Liver (tissue), 8 donors: ENCODE measurements at regions not wholly inside any gene's neighbourhood (a gene's known extent, or its start where the extent isn't known, plus 50 kb on each side); places are given as distances from the start of the nearest gene placed in this dataset.

Source experiments
- DNase-seq: peaks from one replicate; pipeline ENCODE4 v3.0.0-alpha.2; 2017; ENCODE audit warnings: low spot score
- H3K27ac ChIP-seq, 2 donors: one replicate each; pipeline ENCODE4 v1.7.0; 2013; ENCODE audit warnings: inconsistent platforms in 2 of 2, low read length in 2 of 2, control low read depth in 1 of 2, low read depth in 1 of 2, mild to moderate bottlenecking in 1 of 2
- H3K27me3 ChIP-seq, 4 donors: one replicate each; pipeline versions ENCODE4 v1.6.1 to v1.7.0; 2013; ENCODE audit warnings: low read length in 3 of 4, inconsistent platforms in 1 of 4, mild to moderate bottlenecking in 1 of 4, moderate library complexity in 1 of 4; ENCODE audit not compliant: control insufficient read depth in 4 of 4, insufficient read depth in 4 of 4
- H3K36me3 ChIP-seq, 4 donors: one replicate each; pipeline versions ENCODE4 v1.6.1 to v1.7.0; 2013; ENCODE audit warnings: low read length in 3 of 4, mild to moderate bottlenecking in 3 of 4, low read depth in 1 of 4, moderate library complexity in 1 of 4; ENCODE audit not compliant: control insufficient read depth in 4 of 4, insufficient read depth in 3 of 4
- H3K4me1 ChIP-seq, 4 donors: one replicate each; pipeline versions ENCODE4 v1.6.1 to v1.7.0; 2013; ENCODE audit warnings: low read length in 3 of 4, mild to moderate bottlenecking in 3 of 4, moderate library complexity in 1 of 4; ENCODE audit not compliant: control insufficient read depth in 4 of 4, insufficient read depth in 4 of 4
- H3K4me3 ChIP-seq, 3 donors: one replicate each; pipeline versions ENCODE4 v1.6.1 to v1.7.0; 2013; ENCODE audit warnings: low read length in 3 of 3, control low read depth in 1 of 3, low read depth in 1 of 3, mild to moderate bottlenecking in 1 of 3
- H3K9ac ChIP-seq, 2 donors: one replicate each; pipeline ENCODE4 v1.7.0; 2013; ENCODE audit warnings: low read length in 2 of 2, mild to moderate bottlenecking in 2 of 2, moderate library complexity in 2 of 2, control low read depth in 1 of 2, low read depth in 1 of 2
- H3K9me3 ChIP-seq, 4 donors: one replicate each; pipeline versions ENCODE4 v1.6.1 to v1.7.0; 2013; ENCODE audit warnings: low read length in 3 of 4; ENCODE audit not compliant: control insufficient read depth in 4 of 4
- ATF3 ChIP-seq: IDR thresholded peaks from 2 replicates; pipeline ENCODE4 v1.6.1; 2016; ENCODE audit warnings: antibody characterized with exemption
- CTCF ChIP-seq: fragments of 150-350 bp; IDR thresholded peaks from 2 replicates; pipeline ENCODE4 v1.5.1; 2017; ENCODE audit warnings: improper control_type of control experiment, low read depth, low read length; ENCODE audit not compliant: missing input control
- EGR1 ChIP-seq, 2 donors: IDR thresholded peaks; 2 replicates each; pipeline ENCODE4 v1.6.1; 2016 to 2018; ENCODE audit warnings: antibody characterized with exemption in 2 of 2, low read depth in 2 of 2
- FOXA2 ChIP-seq: IDR thresholded peaks from 2 replicates; pipeline ENCODE4 v1.6.1; 2016; ENCODE audit warnings: antibody characterized with exemption
- GABPA ChIP-seq, 2 donors: IDR thresholded peaks in 1 of 2; conservative IDR thresholded peaks in 1 of 2; 2 replicates each; pipeline ENCODE4 v1.6.1; 2016; ENCODE audit warnings: antibody characterized with exemption in 2 of 2, mild to moderate bottlenecking in 1 of 2, moderate library complexity in 1 of 2
- HNF4A ChIP-seq, 2 donors: conservative IDR thresholded peaks; 2 replicates each; pipeline ENCODE4 v1.6.1; 2016; ENCODE audit warnings: antibody characterized with exemption in 2 of 2, mild to moderate bottlenecking in 2 of 2
- HNF4G ChIP-seq: IDR thresholded peaks from 2 replicates; pipeline ENCODE4 v1.6.1; 2016; ENCODE audit warnings: antibody characterized with exemption
- JUND ChIP-seq, 2 donors: IDR thresholded peaks; 2 replicates each; pipeline ENCODE4 v1.6.1; 2016; ENCODE audit warnings: antibody characterized with exemption in 2 of 2
- NR2F2 ChIP-seq: IDR thresholded peaks from 2 replicates; pipeline ENCODE4 v1.6.1; 2016; ENCODE audit warnings: antibody characterized with exemption
- RAD21 ChIP-seq, 2 donors: IDR thresholded peaks; 2 replicates each; pipeline ENCODE4 v1.6.1; 2016; ENCODE audit warnings: antibody characterized with exemption in 2 of 2, mild to moderate bottlenecking in 2 of 2
- RXRA ChIP-seq, 2 donors: IDR thresholded peaks; 2 replicates each; pipeline ENCODE4 v1.6.1; 2017 to 2018; ENCODE audit warnings: antibody characterized with exemption in 2 of 2, mild to moderate bottlenecking in 1 of 2
- SP1 ChIP-seq: IDR thresholded peaks from 2 replicates; pipeline ENCODE4 v1.6.1; 2018; ENCODE audit warnings: antibody characterized with exemption, mild to moderate bottlenecking
- TAF1 ChIP-seq: conservative IDR thresholded peaks from 2 replicates; pipeline ENCODE4 v1.6.1; 2016; ENCODE audit warnings: antibody characterized with exemption, mild to moderate bottlenecking
- ZBTB33 ChIP-seq: IDR thresholded peaks from 2 replicates; pipeline ENCODE4 v1.6.1; 2016; ENCODE audit warnings: antibody characterized with exemption
- WGBS: extraction: QIAGEN DNeasy Blood & Tissue Kit; methylation state at CpG from one replicate; pipeline ENCODE4 v1.1.7; 2013; 5-methylcytosine and 5-hydroxymethylcytosine counted together
- TF ChIP-seq, protein P1 (sequence below): IDR thresholded peaks from 2 replicates; pipeline ENCODE4 v1.6.1; 2016; ENCODE audit warnings: antibody characterized with exemption
- donor health status: healthy.
- donor health status: healthy.
- donor health status: healthy.
- donor health status: healthy.
- donor health status: healthy.

DNA sequence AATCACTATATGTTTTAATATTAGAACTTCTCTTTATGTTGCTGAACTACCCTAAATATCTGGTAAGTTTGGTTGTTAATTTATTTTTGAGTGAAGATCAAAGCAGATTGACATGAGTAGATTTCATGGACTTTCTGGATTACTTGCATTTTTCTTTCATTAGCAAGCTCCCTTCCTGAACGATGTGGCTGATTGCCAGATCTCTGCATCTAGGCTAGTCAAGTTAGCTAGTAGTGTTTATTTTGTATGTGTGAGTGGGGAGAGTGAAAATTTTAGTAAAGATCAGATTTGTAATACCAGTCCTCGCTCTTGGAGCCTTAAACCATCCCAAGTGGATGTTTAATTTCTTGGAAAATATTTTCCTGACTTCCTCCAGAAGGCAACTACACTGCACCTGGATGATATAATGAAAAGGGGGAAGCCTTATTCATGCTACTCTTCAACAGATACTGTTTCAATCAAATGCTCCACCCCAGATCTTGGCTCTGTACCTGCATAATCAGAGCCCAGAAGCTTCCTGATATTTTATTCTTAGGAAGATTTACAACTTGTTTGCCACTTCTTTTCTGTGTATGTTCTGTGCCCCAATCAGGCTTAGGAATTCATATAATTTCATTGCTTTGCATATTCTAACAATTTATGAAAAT lies 143.2 kb upstream of the GRIA4 start:
- Histone ChIP-seq H3K27ac (no peak overlapping the region), H3K36me3 (no peaks in the 10 kb centered on the region), H3K4me1 (no peaks in the 10 kb centered on the region), H3K9me3 (no peaks in the 10 kb centered on the region), H3K4me3 (no peak overlapping the region), H3K9ac (no peak overlapping the region), H3K27me3 (no peaks in the 10 kb centered on the region)
- no peak for DNase-seq
- TF ChIP-seq SP1 (no peak), NR2F2 (no peak), FOXA2 (no peak), EGR1 (IDR thresholded peaks at IDR 0.05; ENCODE audit: low read depth in 2 of 2) (no peak), HNF4G (no peak), CTCF (no peak), TAF1 (no peak), JUND (IDR thresholded peaks at IDR 0.05) (no peak), ZBTB33 (no peak), HNF4A (conservative IDR thresholded peaks at IDR 0.05) (no peak), RAD21 (IDR thresholded peaks at IDR 0.05) (no peak), GABPA (IDR thresholded peaks at IDR 0.05 in 1 of 2, conservative IDR thresholded peaks at IDR 0.05 in 1 of 2) (no peak), ATF3 (no peak), RXRA (IDR thresholded peaks at IDR 0.05) (no peak)
- TF ChIP-seq, protein P1, sequence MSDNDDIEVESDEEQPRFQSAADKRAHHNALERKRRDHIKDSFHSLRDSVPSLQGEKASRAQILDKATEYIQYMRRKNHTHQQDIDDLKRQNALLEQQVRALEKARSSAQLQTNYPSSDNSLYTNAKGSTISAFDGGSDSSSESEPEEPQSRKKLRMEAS: no peak
- 47% methylated on average over 2 of the region's 2 CpGs for WGBS

DNA sequence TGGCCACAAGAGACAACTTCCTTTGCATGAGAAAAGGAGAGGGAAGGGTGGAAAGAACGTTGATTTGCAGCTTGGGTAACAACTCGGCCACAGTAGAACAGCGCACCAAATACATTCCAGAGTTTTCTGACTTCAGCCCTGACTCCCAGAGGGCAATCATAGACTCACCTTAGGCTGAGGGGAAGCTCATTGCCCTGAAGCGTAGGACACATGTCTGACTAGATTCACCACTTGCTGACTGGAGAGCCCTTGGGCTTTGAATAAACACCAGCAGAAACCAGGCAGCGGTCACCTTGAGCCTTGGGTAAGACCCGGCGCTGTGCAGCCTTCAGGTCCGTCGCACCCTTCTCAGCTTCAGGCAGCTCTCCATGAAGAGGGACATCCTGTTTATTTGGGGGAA lies 151.8 kb upstream of the GRIA4 start:
- Histone ChIP-seq H3K9me3 (no peaks in the 10 kb centered on the region), H3K9ac (no peak overlapping the region), H3K36me3 (no peaks in the 10 kb centered on the region), H3K4me3 (no peak overlapping the region), H3K27ac (no peak overlapping the region), H3K27me3 (peaks cover 0 to 5% (median 0%) of the 10 kb centered on the region in 4 donors), H3K4me1 (no peaks in the 10 kb centered on the region)
- TF ChIP-seq HNF4G (no peak), ATF3 (no peak)
- DNase-seq: no peak
- 88% methylated on average over 9 of the region's 9 CpGs for WGBS
